ENCODE measurements at regions not wholly inside any gene's neighbourhood (a gene's known extent, or its start where the extent isn't known, plus 50 kb on each side); places are given as distances from the start of the nearest gene placed in this dataset.

DNA sequence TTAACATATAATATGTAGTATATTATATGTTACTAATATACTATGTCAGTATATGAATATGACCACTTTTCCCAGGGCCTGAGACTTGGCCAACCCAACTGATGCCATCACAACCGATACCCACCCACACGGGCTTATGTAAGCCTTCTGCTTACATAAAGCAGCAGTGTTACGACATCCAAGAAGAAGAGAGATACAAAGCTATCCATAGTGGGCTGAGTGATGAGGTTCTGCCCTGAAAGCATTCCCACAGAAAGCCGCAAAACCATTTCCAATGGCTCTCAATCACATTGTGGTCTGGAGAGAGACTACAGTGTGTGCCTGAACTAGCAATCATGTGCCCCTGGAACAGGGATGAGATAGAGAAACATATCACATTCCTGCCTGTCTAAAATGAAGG is 177.9 kb downstream of the PLOD2 start:
- DNase-seq (ENCODE audit: low read depth in 2 of 2): no peak

All from dermis microvascular lymphatic vessel endothelial cell (primary cell).